ENCODE measurements at regions not wholly inside any gene's neighbourhood (a gene's known extent, or its start where the extent isn't known, plus 50 kb on each side); places are given as distances from the start of the nearest gene placed in this dataset.

DNA sequence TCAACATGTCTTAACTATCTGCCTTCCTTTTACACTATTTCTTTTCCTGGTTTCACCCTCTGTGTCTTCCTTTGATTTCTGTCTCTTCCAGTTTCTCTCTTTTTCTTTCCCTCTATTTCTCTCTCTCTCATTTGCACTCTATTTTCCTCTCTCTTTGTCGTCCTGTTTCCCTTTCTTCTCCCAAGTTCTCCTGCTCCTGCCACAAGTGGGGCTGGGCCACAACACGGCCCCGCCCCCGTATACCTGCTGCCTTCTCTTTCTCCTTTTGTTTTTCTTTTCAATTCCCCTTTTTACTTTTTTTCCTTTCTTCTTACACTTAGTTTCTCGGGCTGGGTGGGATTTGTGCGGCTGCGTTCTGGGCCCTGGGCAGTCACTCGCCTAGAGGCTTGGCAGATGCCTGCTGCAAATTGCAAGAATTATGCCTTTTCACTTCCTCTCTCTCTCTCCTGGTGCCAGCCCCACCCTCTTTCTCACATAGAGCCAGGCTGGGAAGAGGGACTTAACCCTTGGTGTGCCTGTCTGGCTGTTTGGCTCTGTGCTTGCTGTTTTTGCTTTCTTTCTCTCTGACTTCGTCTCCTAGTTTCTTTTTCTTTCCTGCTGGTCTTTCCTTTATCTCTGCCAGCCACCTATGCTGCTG, 2139.4 kb downstream of the TP53TG3F start:
- TF ChIP-seq, protein P1, sequence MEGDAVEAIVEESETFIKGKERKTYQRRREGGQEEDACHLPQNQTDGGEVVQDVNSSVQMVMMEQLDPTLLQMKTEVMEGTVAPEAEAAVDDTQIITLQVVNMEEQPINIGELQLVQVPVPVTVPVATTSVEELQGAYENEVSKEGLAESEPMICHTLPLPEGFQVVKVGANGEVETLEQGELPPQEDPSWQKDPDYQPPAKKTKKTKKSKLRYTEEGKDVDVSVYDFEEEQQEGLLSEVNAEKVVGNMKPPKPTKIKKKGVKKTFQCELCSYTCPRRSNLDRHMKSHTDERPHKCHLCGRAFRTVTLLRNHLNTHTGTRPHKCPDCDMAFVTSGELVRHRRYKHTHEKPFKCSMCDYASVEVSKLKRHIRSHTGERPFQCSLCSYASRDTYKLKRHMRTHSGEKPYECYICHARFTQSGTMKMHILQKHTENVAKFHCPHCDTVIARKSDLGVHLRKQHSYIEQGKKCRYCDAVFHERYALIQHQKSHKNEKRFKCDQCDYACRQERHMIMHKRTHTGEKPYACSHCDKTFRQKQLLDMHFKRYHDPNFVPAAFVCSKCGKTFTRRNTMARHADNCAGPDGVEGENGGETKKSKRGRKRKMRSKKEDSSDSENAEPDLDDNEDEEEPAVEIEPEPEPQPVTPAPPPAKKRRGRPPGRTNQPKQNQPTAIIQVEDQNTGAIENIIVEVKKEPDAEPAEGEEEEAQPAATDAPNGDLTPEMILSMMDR (conservative IDR thresholded peaks at IDR 0.05): no peak
- no peak for TF ChIP-seq ZFX (IDR thresholded peaks at IDR 0.05)

Data from C4-2B (cell line).